ENCODE measurements at regions not wholly inside any gene's neighbourhood (a gene's known extent, or its start where the extent isn't known, plus 50 kb on each side); places are given as distances from the start of the nearest gene placed in this dataset.

DNA sequence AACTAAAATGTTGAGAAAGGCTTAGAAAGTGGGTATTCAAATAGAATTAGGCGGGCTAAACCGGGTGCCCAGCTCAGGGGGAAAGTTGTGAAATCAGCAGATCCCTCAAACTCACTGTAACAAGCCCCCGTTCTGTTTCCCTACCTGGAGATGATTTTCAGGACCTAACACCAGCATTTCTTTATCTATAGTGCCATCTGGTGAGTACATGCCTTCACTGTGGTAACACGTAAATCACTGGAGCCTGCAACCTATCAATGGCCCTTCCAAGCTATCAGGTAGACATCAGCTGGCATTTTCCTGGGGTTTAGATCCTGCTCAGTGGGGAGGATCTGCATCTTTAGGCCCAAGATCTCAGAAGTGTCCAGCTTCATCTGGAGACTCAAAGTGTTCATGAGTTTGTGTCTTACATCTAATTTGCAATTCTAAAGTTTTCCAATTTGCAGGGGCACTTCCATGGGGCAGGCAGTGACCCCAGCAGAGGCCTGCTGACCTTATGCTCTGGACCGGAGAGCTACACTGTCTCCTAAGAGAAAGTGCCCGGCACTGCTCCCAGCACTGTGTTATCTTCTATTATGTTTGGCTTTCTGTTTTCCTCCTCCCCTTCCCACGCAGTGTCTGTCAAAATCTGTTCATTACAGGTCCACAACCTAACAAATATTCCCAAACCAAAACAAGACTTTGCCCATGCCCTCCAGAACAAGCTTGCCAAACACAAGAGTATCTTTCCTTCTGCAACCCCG lies 132.5 kb downstream of the LSM5 start:
- TF ChIP-seq, protein P1, sequence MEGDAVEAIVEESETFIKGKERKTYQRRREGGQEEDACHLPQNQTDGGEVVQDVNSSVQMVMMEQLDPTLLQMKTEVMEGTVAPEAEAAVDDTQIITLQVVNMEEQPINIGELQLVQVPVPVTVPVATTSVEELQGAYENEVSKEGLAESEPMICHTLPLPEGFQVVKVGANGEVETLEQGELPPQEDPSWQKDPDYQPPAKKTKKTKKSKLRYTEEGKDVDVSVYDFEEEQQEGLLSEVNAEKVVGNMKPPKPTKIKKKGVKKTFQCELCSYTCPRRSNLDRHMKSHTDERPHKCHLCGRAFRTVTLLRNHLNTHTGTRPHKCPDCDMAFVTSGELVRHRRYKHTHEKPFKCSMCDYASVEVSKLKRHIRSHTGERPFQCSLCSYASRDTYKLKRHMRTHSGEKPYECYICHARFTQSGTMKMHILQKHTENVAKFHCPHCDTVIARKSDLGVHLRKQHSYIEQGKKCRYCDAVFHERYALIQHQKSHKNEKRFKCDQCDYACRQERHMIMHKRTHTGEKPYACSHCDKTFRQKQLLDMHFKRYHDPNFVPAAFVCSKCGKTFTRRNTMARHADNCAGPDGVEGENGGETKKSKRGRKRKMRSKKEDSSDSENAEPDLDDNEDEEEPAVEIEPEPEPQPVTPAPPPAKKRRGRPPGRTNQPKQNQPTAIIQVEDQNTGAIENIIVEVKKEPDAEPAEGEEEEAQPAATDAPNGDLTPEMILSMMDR (IDR thresholded peaks at IDR 0.05 in 8 of 11, conservative IDR thresholded peaks at IDR 0.05 in 3 of 11): no peak
- TF ChIP-seq POLR2A (IDR thresholded peaks at IDR 0.05) (no peak), POLR2AphosphoS5 (IDR thresholded peaks at IDR 0.05) (no peak)
- no peak overlapping the region for H3K4me3 ChIP-seq
- no peaks in the 10 kb centered on the region for H3K9me3 ChIP-seq
- H3K4me1 ChIP-seq: no peaks in the 10 kb centered on the region
- intact Hi-C loops (cut with DNase I; ENCODE audit: low total_unique reads): loop anchor here (5.0 to 10.0 kb wide), 2 partner anchors 145 to 623 kb away; no protein-coding TSS in a partner anchor
- no peaks in the 10 kb centered on the region for H3K36me3 ChIP-seq
- H3K27ac ChIP-seq: no peak overlapping the region
- DNase-seq: no peak
- peaks cover 0 to 10% (median 0%) of the 10 kb centered on the region in 7 donors for H3K27me3 ChIP-seq (replicated peaks in 1 of 7)
- 43 to 51% (median 47%) methylated on average over 8 of the region's 8 CpGs for WGBS, 5 donors

DNA sequence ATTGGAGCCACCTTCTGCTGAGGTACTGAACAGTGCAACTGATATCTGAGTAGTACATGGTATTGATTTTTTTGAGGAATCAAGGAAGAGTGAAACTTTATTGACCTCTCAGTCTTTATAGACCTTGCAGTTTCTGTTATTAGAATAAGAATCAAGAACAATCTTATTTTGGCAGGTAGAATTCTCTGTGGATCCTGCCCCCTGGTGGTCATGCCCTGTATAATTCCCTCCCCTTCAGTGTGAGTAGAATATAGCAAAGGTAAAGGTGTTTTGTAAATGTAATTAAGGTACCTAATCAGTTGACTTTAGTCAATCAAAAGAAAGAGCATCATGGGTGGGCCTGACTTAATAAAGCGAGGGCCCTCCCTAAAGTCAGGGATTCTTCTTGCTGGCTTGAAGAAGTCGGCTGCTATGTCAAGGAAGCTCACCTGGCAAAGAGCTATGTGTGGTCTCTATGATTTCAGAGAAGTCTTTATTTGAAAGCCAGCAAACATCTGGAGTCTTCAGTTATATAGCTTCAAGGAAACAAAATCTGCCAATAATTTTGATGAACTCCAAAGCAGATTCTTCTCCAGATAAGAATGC lies 142.8 kb downstream of the LSM5 start:
- H3K36me3 ChIP-seq: no peaks in the 10 kb centered on the region
- no peaks in the 10 kb centered on the region for H3K4me1 ChIP-seq
- intact Hi-C loops (cut with DNase I; ENCODE audit: low total_unique reads): no loop called here
- H3K4me3 ChIP-seq: no peak overlapping the region
- 76 to 85% (median 81%) methylated on average over 2 of the region's 2 CpGs for WGBS, 5 donors
- peaks cover 0 to 7% (median 0%) of the 10 kb centered on the region in 8 donors for H3K9me3 ChIP-seq
- no peak for TF ChIP-seq POLR2A (IDR thresholded peaks at IDR 0.05)
- TF ChIP-seq, protein P1 (IDR thresholded peaks at IDR 0.05 in 8 of 11, conservative IDR thresholded peaks at IDR 0.05 in 3 of 11): peak; percentile 24 to 78 (median 56)
- no peaks in the 10 kb centered on the region for H3K27me3 ChIP-seq (replicated peaks in 1 of 7)
- no peak for DNase-seq
- H3K27ac ChIP-seq: no peak overlapping the region

DNA sequence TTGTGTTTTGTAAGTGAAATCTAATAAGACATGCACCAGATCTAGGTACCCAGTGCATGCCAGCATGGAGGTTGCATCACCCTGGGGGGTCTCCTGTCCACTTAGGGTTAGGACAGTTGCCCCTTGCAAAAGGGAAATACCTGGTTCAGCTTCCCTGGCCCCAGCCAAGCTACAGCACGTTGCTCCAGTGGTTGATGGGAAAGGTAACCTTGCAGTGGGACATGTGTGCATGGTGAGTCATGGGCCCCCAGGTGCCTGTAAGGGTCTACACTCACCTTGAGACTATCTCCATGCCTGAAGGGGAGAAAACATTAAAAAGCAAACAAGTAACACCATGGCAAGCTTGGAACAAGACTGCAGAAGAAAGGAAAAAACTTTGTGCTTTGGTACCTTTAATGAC lies 143.9 kb downstream of the LSM5 start:
- Histone ChIP-seq H3K4me3 (no peak overlapping the region), H3K27me3 (replicated peaks in 1 of 7) (no peaks in the 10 kb centered on the region), H3K36me3 (no peaks in the 10 kb centered on the region), H3K9me3 (peaks cover 0 to 7% (median 0%) of the 10 kb centered on the region in 8 donors), H3K4me1 (no peaks in the 10 kb centered on the region), H3K27ac (no peak overlapping the region)
- WGBS, 5 donors: 23 to 57% (median 52%) methylated on average over 1 of the region's 1 CpG
- no peak for DNase-seq
- TF ChIP-seq, protein P1 (IDR thresholded peaks at IDR 0.05 in 8 of 11, conservative IDR thresholded peaks at IDR 0.05 in 3 of 11): no peak
- TF ChIP-seq POLR2AphosphoS5 (IDR thresholded peaks at IDR 0.05) (no peak), POLR2A (IDR thresholded peaks at IDR 0.05) (no peak)
- intact Hi-C loops (cut with DNase I; ENCODE audit: low total_unique reads): no loop called here

DNA sequence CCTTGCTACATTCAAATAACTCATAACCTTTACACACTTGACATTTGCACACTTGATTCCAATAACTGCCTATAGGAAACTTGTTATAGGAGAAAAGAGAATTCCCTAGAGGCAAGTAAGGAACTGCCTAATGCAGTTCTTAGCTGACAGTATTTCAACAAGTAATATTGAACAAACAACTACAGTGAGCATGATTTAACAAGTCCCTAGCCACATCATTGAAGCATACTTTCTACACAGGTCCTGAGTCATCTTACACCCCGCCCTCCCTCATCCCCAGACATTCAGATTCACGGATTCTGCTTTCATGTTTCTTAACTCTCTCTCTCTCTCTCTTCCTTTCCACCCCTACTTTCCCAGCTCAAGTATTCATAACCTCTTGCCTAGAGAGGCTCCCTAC lies 153.5 kb downstream of the LSM5 start:
- intact Hi-C loops (cut with DNase I; ENCODE audit: low total_unique reads): no loop called here
- no peak for DNase-seq
- H3K27me3 ChIP-seq (replicated peaks in 1 of 7): peaks cover 0 to 5% (median 0%) of the 10 kb centered on the region in 7 donors
- WGBS, 5 donors: 54 to 84% (median 73%) methylated on average over 2 of the region's 2 CpGs
- TF ChIP-seq POLR2AphosphoS5 (IDR thresholded peaks at IDR 0.05) (no peak), POLR2A (IDR thresholded peaks at IDR 0.05) (no peak)
- TF ChIP-seq, protein P1 (IDR thresholded peaks at IDR 0.05 in 8 of 11, conservative IDR thresholded peaks at IDR 0.05 in 3 of 11): no peak
- H3K9me3 ChIP-seq: peaks cover 0 to 11% (median 10%) of the 10 kb centered on the region in 8 donors
- no peaks in the 10 kb centered on the region for H3K36me3 ChIP-seq
- H3K4me3 ChIP-seq: no peak overlapping the region
- no peak overlapping the region for H3K27ac ChIP-seq
- H3K4me1 ChIP-seq: no peaks in the 10 kb centered on the region

Data from spleen (tissue), 11 donors.